ENCODE measurements at regions not wholly inside any gene's neighbourhood (a gene's known extent, or its start where the extent isn't known, plus 50 kb on each side); places are given as distances from the start of the nearest gene placed in this dataset.

GRCh38 chr1:216984536-216984935 lies 261.3 kb upstream of the ESRRG start:
- no peak for TF ChIP-seq GATA1 (IDR thresholded peaks at IDR 0.05; ENCODE audit: low read depth, low read length)
- TF ChIP-seq POLR2A (IDR thresholded peaks at IDR 0.05; ENCODE audit: low read length) = no peak
